Left lung (tissue), 4 donors: ENCODE measurements at regions not wholly inside any gene's neighbourhood (a gene's known extent, or its start where the extent isn't known, plus 50 kb on each side); places are given as distances from the start of the nearest gene placed in this dataset.
"Not testable (repeated sequence)": the region's sequence is repeated elsewhere in the genome, so short reads cannot be mapped to it uniquely, and the experiment has no call there.

Experiments used
- ATAC-seq: fragments of 200-7000 bp; cut with Tn5 transposase; one replicate; pipeline ENCODE4 v1.9.1; 2020; ENCODE audit warnings: moderate library complexity
- DNase-seq, 4 donors: peaks; one replicate each; pipeline ENCODE4 v3.0.0-alpha.2; 2013 to 2020
- H3K27ac ChIP-seq, 2 donors: fragments of 200-600 bp; sonication (generic) in 1 of 2; one replicate each; pipeline versions ENCODE4 v1.5.0 to v1.8.0; 2020 to 2021
- H3K27me3 ChIP-seq, 2 donors: fragments of 200-600 bp; sonication (generic) in 1 of 2; one replicate each; pipeline versions ENCODE4 v1.5.0 to v1.8.0; 2020 to 2021
- H3K36me3 ChIP-seq, 2 donors: fragments of 200-600 bp; sonication (generic) in 1 of 2; one replicate each; pipeline versions ENCODE4 v1.5.0 to v1.8.0; 2020 to 2021
- H3K4me1 ChIP-seq, 2 donors: fragments of 200-600 bp; one replicate each; pipeline ENCODE4 v1.8.0; 2021
- H3K4me3 ChIP-seq, 2 donors: fragments of 200-600 bp; sonication (generic) in 1 of 2; one replicate each; pipeline versions ENCODE4 v1.5.0 to v1.8.0; 2020 to 2021; ENCODE audit warnings: mild to moderate bottlenecking in 1 of 2
- H3K9me3 ChIP-seq, 2 donors: fragments of 200-600 bp; sonication (generic) in 1 of 2; one replicate each; pipeline versions ENCODE4 v1.5.0 to v1.8.0; 2020 to 2021
- intact Hi-C, 2 donors: fragments of 100-400 bp; cut with DNase I; formaldehyde crosslinking; loops; one replicate each; pipeline versions ENCODE4 v1.11.2 to v1.14.2; 2022
- TF ChIP-seq, protein P1 (sequence below), 2 donors: fragments of 200-600 bp; sonication (generic) in 1 of 2; IDR thresholded peaks; one replicate each; pipeline versions ENCODE4 v1.5.0 to v1.8.0; 2021; ENCODE audit warnings: antibody characterized with exemption in 2 of 2
- donor health status: DM: no; HTN: yes; CAD: no.
- donor health status: DM: no; HTN: no; CAD: no.

DNA sequence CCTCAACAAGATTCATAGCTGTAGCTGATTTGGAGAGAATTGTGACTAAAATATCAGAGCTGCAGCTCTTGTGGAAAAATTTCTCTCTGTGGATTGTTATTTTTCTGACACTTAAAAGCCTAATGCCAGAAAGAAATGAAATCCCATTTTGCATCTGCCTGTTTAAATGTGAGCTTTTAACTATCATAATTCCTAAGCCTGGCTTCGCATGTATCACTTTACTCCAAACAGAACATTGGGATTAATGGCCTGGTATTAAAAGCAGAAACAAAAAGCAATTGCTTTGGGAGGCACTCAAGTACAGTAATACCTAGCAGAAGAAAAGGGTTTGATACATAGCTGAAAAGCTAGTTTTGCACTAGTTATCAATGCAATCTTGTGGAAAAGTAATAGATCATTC, 164.2 kb upstream of the FSHR start:
- Histone ChIP-seq H3K27ac (no peak overlapping the region), H3K36me3 (no peaks in the 10 kb centered on the region), H3K4me3 (no peak overlapping the region), H3K9me3 (peaks cover 0 to 44% of the 10 kb centered on the region in 2 donors), H3K4me1 (no peaks in the 10 kb centered on the region), H3K27me3 (no peaks in the 10 kb centered on the region)
- TF ChIP-seq, protein P1, sequence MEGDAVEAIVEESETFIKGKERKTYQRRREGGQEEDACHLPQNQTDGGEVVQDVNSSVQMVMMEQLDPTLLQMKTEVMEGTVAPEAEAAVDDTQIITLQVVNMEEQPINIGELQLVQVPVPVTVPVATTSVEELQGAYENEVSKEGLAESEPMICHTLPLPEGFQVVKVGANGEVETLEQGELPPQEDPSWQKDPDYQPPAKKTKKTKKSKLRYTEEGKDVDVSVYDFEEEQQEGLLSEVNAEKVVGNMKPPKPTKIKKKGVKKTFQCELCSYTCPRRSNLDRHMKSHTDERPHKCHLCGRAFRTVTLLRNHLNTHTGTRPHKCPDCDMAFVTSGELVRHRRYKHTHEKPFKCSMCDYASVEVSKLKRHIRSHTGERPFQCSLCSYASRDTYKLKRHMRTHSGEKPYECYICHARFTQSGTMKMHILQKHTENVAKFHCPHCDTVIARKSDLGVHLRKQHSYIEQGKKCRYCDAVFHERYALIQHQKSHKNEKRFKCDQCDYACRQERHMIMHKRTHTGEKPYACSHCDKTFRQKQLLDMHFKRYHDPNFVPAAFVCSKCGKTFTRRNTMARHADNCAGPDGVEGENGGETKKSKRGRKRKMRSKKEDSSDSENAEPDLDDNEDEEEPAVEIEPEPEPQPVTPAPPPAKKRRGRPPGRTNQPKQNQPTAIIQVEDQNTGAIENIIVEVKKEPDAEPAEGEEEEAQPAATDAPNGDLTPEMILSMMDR (IDR thresholded peaks at IDR 0.05) = no peak
- intact Hi-C loops = no loop called here
- ATAC-seq (no peak), DNase-seq (no peak)

DNA sequence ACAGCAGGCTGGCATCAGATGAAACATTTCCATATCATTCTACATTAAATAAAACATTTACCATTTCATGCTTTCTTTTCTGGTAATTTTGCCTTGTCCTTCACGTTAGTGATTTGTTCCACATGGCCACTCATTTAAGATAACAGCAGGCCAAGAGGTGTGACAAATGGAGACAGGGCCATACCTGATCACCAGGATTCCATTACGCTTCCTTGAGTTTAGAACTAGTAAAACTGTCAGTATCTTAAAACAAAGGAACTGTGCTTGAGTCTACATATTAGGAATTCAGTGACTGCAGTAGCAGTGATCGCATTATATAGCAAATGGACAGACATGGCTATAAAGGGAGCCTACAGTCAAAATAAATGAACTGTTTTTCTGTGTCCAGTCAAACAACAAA, 155.1 kb upstream of the FSHR start:
- no peaks in the 10 kb centered on the region for H3K36me3 ChIP-seq
- H3K9me3 ChIP-seq = peaks cover 0 to 4% of the 10 kb centered on the region in 2 donors
- TF ChIP-seq, protein P1 (IDR thresholded peaks at IDR 0.05) = no peak
- H3K4me1 ChIP-seq = no peaks in the 10 kb centered on the region
- no peak for ATAC-seq
- no peak overlapping the region for H3K4me3 ChIP-seq
- no peak overlapping the region for H3K27ac ChIP-seq
- no peaks in the 10 kb centered on the region for H3K27me3 ChIP-seq
- no peak for DNase-seq
- intact Hi-C loops = no loop called here

DNA sequence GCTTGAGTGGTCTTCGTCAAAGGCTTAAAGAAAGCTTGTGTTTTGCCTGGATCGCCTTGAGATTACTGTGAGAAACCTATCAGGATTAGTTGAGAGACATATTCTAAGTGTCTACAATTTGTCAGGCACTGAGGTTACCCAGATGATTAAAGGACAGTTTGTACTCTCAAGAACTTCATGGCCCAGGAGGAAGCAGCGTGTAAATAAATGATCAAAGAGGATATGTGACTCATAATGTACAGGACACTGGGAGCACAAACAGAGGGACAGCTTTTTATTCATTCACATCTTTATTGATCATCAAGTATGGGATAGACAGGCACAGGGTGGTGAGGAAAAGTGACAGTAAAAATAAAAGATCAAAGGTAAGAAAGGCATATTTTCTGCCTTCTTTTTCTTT, 152.6 kb upstream of the FSHR start:
- TF ChIP-seq, protein P1 (IDR thresholded peaks at IDR 0.05) = no peak

DNA sequence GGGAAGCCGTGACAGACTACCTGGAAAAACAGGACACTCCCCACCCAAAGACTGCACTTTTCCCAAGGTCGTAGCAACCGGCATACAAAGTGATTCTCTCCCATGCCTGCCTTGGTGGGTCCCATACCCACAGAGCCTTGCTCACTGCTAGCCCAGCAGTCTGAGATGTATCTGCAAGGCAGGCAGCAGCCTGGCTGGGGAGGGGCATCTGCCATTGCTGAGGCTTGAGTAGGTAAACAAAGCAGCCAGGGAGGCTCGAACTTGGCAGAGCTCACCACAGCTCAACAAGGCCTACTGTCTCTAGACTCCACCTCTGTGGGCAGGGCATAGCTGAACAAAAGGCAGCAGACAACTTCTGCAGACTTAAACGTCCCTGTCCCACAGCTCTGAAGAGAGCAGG, 144.4 kb upstream of the FSHR start:
- ATAC-seq, H3K4me1 ChIP-seq, H3K4me3 ChIP-seq, intact Hi-C loops, H3K36me3 ChIP-seq, H3K27me3 ChIP-seq, H3K27ac ChIP-seq: not testable (repeated sequence)
- H3K9me3 ChIP-seq = peaks cover 0 to 12% of the 10 kb centered on the region in 2 donors
- peak in 1 of 4 donors; percentile 25 for DNase-seq

More for the DNA sequence above, 152.6 kb upstream of the FSHR start:
- no peak for ATAC-seq
- H3K27me3 ChIP-seq = no peaks in the 10 kb centered on the region
- H3K27ac ChIP-seq = peak overlapping the region in 1 of 2 donors; percentile 56
- H3K4me3 ChIP-seq = no peak overlapping the region
- intact Hi-C loops = no loop called here
- no peaks in the 10 kb centered on the region for H3K36me3 ChIP-seq
- DNase-seq = peak in 1 of 4 donors; percentile 2
- H3K4me1 ChIP-seq = no peaks in the 10 kb centered on the region
- peaks cover 0 to 18% of the 10 kb centered on the region in 2 donors for H3K9me3 ChIP-seq

DNA sequence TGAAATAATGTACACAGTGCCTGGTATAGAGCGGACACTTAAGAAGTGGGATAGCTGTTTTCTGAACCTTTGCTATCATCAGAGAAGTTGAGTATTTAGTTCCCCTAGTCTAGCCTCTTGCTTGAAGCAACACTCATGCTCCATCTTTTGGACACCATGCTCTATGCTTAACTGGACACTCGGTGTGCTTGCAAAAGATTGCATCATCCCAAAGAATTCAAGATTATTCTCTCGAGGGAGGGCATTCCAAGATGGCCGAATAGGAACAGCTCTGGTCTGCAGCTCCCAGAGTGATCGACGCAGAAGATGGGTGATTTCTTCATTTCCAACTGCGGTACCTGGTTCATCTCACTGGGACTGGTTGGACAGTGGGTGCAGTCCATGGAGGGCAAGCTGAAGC, 143.9 kb upstream of the FSHR start:
- TF ChIP-seq, protein P1 (IDR thresholded peaks at IDR 0.05) = no peak
- no peak for DNase-seq
- Histone ChIP-seq H3K4me1 (no peaks in the 10 kb centered on the region), H3K4me3 (no peak overlapping the region), H3K36me3 (no peaks in the 10 kb centered on the region), H3K9me3 (peaks cover 0 to 7% of the 10 kb centered on the region in 2 donors), H3K27ac (no peak overlapping the region), H3K27me3 (no peaks in the 10 kb centered on the region)
- no peak for ATAC-seq
- intact Hi-C loops = no loop called here

DNA sequence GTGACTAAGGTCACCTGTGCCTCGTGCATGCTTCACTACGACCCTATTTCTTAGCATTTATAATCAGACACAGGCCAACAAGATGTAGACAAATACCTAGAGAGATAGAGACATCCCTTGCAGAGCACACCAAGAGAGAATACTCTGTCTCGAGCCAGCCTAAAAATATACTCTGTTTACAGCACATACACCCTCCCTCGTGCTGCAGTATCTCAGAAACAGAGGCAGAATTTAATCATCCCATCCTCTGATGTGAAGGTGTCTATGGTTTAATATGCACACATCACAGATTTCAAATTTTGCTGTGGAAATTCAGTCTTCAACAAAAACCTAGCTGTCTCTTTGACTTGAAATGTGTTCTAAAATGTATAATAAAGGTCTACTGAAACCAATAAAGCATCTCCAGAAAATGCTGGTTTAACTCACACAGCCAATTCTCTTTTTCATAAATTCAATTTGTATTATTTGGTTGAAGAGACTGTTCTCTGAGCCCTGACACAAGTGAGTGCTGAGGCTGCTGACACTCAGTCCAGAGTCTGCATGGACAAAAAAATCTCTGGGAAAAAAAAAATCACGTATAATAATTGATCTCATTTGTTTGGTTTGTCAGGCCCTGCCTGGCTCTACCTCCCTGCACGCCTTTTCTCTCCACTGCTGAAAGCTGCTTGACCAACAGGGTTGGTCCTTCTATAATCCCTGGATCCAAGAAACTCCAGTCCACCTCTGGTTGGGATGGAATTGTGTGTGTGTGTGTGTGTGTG, 142.0 kb upstream of the FSHR start:
- Histone ChIP-seq H3K27me3 (no peaks in the 10 kb centered on the region), H3K4me1 (no peaks in the 10 kb centered on the region), H3K36me3 (no peaks in the 10 kb centered on the region), H3K27ac (no peak overlapping the region), H3K9me3 (peaks cover 0 to 5% of the 10 kb centered on the region in 2 donors), H3K4me3 (no peak overlapping the region)
- DNase-seq (no peak), ATAC-seq (no peak)
- TF ChIP-seq, protein P1 (IDR thresholded peaks at IDR 0.05) = no peak
- intact Hi-C loops = no loop called here
